ENCODE measurements at regions not wholly inside any gene's neighbourhood (a gene's known extent, or its start where the extent isn't known, plus 50 kb on each side); places are given as distances from the start of the nearest gene placed in this dataset.

DNA sequence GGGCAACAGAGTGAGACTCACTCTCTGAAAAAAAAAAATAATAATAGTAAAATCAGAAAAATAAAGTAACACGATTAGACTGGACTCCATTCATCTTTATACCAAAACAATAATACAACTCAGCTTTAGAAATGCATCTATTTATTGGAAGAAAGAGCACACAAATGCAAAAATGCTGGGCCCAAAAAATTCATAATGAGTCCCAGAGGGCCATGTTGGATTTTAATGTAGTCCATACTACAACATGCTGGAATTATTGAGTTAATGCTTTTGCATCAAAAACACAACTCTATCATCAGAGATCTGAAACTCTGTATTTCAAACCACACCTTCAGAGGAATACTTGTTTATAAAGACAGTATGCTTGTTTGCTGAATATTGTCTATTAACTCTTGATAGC lies 1614.7 kb downstream of the STIM2 start:
- Histone ChIP-seq H3K9me3 (no peaks in the 10 kb centered on the region), H3K27me3 (no peaks in the 10 kb centered on the region), H3K4me3 (no peak overlapping the region), H3K4me1 (no peaks in the 10 kb centered on the region), H3K27ac (no peak overlapping the region), H3K36me3 (no peaks in the 10 kb centered on the region)
- no peak for DNase-seq
- TF ChIP-seq POLR2A (IDR thresholded peaks at IDR 0.05), result no peak
- TF ChIP-seq, protein P1, sequence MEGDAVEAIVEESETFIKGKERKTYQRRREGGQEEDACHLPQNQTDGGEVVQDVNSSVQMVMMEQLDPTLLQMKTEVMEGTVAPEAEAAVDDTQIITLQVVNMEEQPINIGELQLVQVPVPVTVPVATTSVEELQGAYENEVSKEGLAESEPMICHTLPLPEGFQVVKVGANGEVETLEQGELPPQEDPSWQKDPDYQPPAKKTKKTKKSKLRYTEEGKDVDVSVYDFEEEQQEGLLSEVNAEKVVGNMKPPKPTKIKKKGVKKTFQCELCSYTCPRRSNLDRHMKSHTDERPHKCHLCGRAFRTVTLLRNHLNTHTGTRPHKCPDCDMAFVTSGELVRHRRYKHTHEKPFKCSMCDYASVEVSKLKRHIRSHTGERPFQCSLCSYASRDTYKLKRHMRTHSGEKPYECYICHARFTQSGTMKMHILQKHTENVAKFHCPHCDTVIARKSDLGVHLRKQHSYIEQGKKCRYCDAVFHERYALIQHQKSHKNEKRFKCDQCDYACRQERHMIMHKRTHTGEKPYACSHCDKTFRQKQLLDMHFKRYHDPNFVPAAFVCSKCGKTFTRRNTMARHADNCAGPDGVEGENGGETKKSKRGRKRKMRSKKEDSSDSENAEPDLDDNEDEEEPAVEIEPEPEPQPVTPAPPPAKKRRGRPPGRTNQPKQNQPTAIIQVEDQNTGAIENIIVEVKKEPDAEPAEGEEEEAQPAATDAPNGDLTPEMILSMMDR (IDR thresholded peaks at IDR 0.05), result no peak

DNA sequence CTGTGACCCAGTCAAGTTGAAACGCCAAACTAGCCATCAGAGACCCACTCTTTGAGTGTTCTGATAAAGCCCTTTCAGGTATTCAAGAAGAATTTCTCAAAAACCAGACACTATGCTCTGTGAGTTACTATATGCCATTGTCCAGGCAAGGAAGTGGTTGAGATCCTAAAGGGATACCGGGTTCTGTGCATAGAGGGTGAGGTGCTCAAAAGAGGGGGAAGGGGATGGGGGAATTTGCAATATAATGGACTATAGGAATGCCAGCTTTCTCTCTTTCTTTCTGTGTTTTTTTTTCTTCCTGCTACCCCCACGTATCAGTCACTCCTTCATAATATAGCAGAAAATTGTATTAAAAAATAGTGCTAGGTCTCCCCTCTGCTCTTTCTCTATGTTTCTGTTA lies 1619.0 kb downstream of the STIM2 start:
- DNase-seq, result no peak
- no peak for TF ChIP-seq POLR2A (IDR thresholded peaks at IDR 0.05)
- TF ChIP-seq, protein P1 (IDR thresholded peaks at IDR 0.05), result no peak
- Histone ChIP-seq H3K4me3 (no peak overlapping the region), H3K4me1 (no peaks in the 10 kb centered on the region), H3K27ac (no peak overlapping the region), H3K27me3 (no peaks in the 10 kb centered on the region), H3K36me3 (no peaks in the 10 kb centered on the region), H3K9me3 (peaks cover 0 to 3% (median 0%) of the 10 kb centered on the region in 4 donors)

DNA sequence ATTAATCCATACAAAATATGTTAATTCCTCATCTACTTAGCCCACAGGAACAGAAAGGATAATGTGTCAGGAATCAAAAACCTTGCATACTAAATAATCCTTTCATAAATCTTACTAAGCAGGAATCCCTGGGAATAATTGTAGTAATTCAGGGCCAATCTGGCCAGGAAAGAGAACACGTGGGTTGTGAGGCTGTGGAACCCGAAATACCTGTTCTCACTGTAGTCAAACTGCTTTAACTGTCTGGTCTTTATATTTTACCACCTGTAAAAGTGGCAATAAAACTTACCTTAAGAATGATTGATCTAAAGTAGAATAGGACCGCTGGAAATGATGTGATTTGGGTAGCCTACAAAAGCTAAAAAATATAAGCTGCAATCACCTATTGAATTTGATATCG lies 1620.9 kb downstream of the STIM2 start:
- TF ChIP-seq, protein P1 (IDR thresholded peaks at IDR 0.05), result no peak
- no peak for TF ChIP-seq POLR2A (IDR thresholded peaks at IDR 0.05)
- DNase-seq, result no peak

DNA sequence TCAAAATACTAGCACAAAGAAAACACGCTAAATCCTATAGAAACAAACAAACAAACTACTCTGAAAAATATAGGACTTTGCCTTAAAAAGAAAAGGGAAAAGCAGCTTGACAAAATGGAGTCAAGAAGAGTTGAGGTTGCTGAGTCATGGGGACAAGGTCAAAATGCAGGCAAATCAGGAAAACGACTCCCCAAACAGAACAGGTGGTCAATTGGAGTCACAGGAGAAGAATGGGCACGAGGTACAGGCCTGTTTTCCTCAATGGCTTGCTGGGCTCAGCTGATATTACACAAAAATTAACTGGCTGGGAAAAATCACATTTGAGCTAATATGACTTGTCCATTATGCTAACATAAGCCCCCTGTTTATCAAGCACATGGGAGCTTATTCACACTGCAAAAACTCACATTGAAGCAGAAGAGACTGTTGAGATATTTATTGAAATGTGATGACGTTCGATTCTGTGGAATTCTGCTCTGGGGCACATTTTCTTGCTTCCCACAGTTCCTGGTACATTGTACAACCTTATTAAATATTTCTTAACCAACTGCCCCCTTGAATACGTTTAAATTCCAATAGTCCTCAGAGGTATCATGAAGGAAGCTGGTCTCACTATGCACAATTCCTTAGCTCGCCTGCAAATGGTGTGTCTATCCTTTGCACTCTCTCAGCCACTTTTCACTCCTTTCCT lies 1622.1 kb downstream of the STIM2 start:
- TF ChIP-seq, protein P1 (IDR thresholded peaks at IDR 0.05), result no peak
- H3K4me1 ChIP-seq, result no peaks in the 10 kb centered on the region
- peaks cover 0 to 3% (median 0%) of the 10 kb centered on the region in 4 donors for H3K9me3 ChIP-seq
- no peak overlapping the region for H3K4me3 ChIP-seq
- no peaks in the 10 kb centered on the region for H3K27me3 ChIP-seq
- no peak for DNase-seq
- H3K36me3 ChIP-seq, result no peaks in the 10 kb centered on the region
- H3K27ac ChIP-seq, result no peak overlapping the region

More for the DNA sequence above, 1620.9 kb downstream of the STIM2 start:
- no peaks in the 10 kb centered on the region for H3K36me3 ChIP-seq
- no peaks in the 10 kb centered on the region for H3K27me3 ChIP-seq
- H3K27ac ChIP-seq, result no peak overlapping the region
- no peak overlapping the region for H3K4me3 ChIP-seq
- peaks cover 0 to 3% (median 0%) of the 10 kb centered on the region in 4 donors for H3K9me3 ChIP-seq
- no peaks in the 10 kb centered on the region for H3K4me1 ChIP-seq

DNA sequence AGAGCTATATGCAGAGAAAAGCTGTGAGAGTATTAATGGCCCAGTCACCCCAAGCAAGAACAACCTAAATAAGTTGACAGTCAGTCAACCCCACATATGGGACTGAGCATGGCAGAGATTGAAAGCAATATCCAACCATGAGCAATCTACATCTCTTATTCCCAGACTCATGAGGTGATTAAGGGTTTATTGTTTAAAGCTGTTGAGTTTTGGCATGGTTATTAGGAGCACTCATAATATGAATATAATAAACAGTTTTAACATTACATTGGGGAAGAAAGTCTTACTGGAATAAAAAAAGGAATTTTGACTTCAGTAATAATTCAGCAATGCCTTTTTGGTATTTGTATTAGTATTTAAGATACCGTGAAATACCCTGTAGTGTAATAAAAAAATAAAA lies 1627.4 kb downstream of the STIM2 start:
- TF ChIP-seq POLR2A (IDR thresholded peaks at IDR 0.05), result no peak
- TF ChIP-seq, protein P1 (IDR thresholded peaks at IDR 0.05), result no peak
- Histone ChIP-seq H3K4me3 (no peak overlapping the region), H3K27ac (no peak overlapping the region), H3K9me3 (no peaks in the 10 kb centered on the region), H3K27me3 (no peaks in the 10 kb centered on the region), H3K4me1 (no peaks in the 10 kb centered on the region), H3K36me3 (no peaks in the 10 kb centered on the region)
- no peak for DNase-seq

DNA sequence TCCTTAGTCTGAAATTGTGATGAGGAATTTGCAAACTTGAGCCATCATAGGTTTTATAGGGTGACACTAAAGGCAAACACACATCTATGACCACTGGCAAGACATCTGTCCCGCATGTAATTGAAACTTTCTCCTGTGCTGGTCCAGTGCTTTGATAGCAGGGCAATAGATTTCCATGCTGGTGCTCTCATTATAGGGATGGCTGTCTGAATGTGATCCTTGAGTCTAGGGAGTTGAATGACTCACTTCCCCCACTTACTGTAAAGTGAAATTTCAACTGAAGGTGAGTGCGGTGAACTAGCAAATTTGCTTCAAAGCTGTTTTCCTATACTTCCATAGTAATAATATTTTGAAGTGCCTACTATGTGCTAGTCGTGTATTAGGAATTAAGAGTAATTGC lies 1630.0 kb downstream of the STIM2 start:
- no peaks in the 10 kb centered on the region for H3K4me1 ChIP-seq
- TF ChIP-seq, protein P1 (IDR thresholded peaks at IDR 0.05), result no peak
- TF ChIP-seq POLR2A (IDR thresholded peaks at IDR 0.05), result no peak
- H3K36me3 ChIP-seq, result no peaks in the 10 kb centered on the region
- H3K27me3 ChIP-seq, result no peaks in the 10 kb centered on the region
- H3K27ac ChIP-seq, result no peak overlapping the region
- no peak overlapping the region for H3K4me3 ChIP-seq
- no peak for DNase-seq
- no peaks in the 10 kb centered on the region for H3K9me3 ChIP-seq
